HG03175 (cell line): ENCODE measurements at regions not wholly inside any gene's neighbourhood (a gene's known extent, or its start where the extent isn't known, plus 50 kb on each side); places are given as distances from the start of the nearest gene placed in this dataset.
A peak's percentile ranks its signal among the peaks of the same experiment; 100 is the strongest.

Source experiments
- ATAC-seq: cut with Tn5 transposase; IDR thresholded peaks from one replicate; pipeline ENCODE4 v1.9.1; 2021; ENCODE audit warnings: mild to moderate bottlenecking, moderate library complexity; ENCODE audit not compliant: unreplicated experiment

GRCh38 chr7:113486548-113486947, 368.2 kb upstream of the SMIM30 start:
- no peak for ATAC-seq

DNA sequence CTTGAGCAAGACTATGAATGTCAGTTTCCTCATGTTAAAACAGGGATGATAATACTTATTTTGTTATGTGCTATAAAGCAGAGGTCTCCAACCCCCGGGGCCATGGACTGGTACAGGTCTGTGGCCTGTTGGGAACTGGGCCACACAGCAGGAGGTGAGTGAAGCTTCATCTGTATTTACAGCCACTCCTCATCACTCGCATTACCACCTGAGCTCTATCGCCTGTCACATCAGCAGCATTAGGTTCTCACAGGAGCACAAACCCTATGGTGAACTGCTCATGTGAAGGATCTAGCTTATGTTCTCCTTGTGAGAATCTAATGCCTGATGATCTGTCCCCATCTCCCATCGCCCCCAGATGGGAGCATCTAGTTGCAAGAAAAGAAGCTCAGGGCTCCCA, 365.3 kb upstream of the SMIM30 start:
- no peak for ATAC-seq

GRCh38 chr7:113480537-113480936, 362.2 kb upstream of the SMIM30 start:
- no peak for ATAC-seq

DNA sequence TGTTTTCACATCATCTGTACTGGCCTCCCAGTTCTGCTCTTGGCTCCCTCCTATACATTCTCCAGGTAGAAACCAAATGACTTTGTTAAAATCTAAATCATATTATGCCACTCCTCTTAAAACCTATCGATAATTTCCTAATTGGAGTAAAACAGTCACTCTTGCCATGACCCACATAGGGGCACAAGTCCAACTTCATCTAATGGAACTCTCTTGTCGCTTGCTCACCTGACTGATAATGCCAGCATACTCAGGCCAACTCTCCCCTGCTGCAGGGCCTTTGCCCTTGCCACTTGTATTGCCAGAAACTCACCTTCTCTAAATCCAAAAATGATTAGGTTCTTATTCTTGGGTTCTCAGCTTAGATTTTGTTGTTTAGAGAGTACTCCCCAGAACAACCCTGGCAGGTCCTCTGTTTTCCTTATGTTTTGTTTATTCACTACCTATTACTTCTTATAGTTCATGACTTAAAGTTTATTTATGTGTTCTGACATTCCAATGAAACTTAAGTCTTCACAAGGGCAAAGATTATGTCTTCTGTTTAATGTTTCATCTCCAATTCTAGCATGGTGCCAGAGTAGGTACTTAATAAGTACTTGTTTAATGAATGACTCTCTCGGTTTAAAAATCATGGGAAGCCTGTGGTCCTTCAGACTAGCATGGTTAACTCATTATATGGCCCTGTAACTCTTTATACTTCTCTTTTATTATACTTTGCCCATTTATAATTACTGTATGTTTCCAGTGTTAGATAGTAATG, 345.9 kb upstream of the SMIM30 start:
- no peak for ATAC-seq

DNA sequence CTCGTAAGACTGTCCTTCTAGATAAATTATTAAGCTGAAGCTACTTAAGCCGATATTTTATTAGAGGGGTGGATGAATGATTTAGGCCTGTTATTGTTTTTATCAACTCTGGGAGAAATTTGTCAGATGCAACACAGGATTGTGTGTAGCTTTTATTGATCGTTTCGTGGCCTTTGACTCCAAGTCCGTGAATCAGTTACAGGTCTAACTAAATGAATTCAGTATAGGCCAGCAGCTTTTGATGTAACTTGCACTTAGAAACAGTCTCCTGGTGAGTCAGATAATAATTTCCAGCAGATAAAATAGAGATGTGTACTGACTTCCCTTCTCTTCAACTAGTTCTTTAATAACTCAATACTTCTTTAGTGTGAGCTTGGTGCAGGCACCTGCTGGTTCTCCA, 341.7 kb upstream of the SMIM30 start:
- ATAC-seq = no peak

DNA sequence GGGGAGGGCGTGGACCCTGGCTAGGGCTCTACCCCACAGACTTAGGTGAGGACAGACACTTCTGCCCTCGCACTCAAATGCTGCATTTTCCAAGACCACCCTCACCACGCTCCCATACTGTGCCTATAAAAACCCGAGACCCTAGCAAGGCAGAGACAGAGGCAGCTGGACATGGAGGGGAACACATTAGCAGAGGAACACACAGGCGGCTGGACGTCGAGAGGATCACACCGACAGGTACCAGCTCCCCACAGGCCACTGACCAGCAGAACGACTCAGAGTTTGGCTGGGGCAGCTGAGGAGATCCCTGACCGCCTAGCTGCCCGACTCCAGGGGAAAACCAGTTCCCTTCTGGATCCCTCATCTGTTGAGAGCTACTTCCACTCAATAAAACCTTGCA, 338.2 kb upstream of the SMIM30 start:
- ATAC-seq = no peak

DNA sequence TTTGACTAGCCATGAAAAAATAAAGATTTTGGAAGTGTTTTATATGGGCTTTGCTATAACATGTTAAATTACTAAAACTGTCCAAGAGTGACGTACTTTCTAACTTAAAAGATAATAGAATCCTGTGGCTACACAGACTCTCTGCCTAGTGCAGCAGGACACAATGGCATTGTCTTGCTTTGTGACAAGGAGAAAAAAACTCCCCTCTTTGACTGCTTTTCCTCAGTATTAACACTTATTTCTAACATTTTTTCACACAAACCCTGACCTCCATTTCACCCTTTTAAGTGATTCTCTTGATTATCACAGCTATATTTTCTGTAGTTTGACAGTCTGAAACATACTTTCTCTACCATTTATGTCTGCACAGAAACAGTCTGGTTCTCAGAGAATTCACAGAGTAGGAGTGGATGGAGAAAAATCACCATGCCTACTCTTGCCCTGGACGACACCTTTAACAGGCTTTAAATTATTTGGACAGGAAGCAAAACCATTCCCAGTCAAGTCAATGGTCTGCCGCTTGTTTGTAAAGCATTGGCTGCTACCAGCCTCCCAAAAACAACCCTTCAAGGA, 336.3 kb upstream of the SMIM30 start:
- no peak for ATAC-seq

DNA sequence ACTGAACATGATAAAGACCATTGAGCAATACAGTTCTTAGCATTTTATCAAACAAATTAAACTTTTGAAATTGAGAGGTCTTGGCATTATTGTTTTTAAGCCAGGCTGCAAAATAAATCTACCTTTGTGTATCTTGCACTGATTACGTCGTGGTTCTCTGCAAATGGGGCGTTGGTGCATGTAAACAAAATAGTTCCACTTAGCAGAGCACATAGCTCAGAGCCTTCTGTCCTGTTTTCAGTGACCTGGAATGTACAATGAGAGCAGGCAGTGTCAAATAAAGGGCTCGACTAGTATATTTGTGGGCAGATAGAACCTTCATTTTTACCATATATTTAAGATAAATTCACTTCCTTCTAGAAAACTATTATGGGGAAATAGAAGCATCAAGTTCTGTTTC, 333.9 kb upstream of the SMIM30 start:
- ATAC-seq = no peak

GRCh38 chr7:113446791-113447190, 328.4 kb upstream of the SMIM30 start:
- ATAC-seq = no peak

DNA sequence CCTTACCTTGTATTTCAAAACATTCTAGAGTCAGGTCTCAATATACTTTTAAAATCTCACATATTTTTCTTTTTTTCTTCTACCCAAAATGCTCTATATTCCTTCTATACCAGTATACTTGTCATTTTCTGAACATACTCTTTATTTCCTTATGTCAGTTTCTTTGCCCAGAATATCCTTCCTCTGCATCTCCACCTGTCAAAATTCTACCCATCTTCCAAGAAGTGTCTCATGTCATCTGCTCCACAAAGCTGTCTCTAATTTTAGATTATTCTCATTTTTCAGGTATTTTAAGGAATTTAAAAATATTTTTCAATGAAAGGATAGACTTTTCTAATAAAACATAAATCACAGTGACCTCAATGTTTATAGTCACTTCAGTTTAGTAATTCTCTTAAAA, 328.0 kb upstream of the SMIM30 start:
- no peak for ATAC-seq

- no peak for ATAC-seq
Observed at GRCh38 chr7:113444261-113444660, 325.9 kb upstream of the SMIM30 start.

DNA sequence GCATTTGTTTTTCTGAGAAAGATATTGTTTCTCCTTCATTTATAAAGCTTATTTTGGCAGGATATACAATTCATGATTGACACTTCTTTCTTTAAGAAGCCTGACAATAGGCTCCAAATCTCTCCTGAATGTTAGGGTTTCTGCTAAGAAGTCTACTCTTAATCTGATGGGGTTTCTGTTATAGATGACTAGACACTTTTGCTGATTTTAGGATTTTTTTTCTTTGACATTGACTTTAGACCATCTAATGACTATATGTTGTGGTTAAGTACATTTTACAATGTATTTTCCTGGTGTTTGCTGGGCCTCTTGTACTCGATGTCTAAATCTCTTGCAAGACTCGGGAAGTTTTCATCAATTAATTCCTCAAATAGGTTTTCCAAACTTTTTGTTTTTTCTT, 321.8 kb upstream of the SMIM30 start:
- ATAC-seq = no peak

GRCh38 chr7:113431406-113431805, 313.1 kb upstream of the SMIM30 start:
- ATAC-seq = no peak

- ATAC-seq = no peak
Observed at GRCh38 chr7:113424185-113424817, 305.9 kb upstream of the SMIM30 start.

GRCh38 chr7:113421696-113422330, 303.5 kb upstream of the SMIM30 start:
- ATAC-seq = peak; percentile 100

GRCh38 chr7:113414401-113415035, 296.2 kb upstream of the SMIM30 start:
- no peak for ATAC-seq

DNA sequence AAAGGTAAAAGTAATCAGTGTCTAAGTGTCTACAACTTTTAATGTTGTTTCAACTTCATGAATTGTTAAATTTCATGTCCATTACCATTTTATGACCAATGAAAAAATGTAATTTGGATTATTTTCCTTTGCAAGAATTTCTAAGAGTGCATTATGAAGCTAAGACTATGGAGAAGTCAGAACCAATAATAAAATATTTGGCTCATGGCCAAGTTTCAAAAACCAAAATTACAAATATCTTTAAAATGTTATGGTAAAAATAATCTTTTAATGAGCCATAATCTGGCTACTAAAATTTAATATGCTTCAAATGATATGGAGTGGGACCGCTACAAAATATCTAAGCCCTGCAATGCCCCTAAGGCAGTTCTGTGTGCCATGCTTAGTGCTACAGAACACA, 294.1 kb upstream of the SMIM30 start:
- no peak for ATAC-seq

- no peak for ATAC-seq
Observed at GRCh38 chr7:113410796-113411195, 292.4 kb upstream of the SMIM30 start.

- ATAC-seq = no peak
Observed at GRCh38 chr7:113408999-113409398, 290.6 kb upstream of the SMIM30 start.

DNA sequence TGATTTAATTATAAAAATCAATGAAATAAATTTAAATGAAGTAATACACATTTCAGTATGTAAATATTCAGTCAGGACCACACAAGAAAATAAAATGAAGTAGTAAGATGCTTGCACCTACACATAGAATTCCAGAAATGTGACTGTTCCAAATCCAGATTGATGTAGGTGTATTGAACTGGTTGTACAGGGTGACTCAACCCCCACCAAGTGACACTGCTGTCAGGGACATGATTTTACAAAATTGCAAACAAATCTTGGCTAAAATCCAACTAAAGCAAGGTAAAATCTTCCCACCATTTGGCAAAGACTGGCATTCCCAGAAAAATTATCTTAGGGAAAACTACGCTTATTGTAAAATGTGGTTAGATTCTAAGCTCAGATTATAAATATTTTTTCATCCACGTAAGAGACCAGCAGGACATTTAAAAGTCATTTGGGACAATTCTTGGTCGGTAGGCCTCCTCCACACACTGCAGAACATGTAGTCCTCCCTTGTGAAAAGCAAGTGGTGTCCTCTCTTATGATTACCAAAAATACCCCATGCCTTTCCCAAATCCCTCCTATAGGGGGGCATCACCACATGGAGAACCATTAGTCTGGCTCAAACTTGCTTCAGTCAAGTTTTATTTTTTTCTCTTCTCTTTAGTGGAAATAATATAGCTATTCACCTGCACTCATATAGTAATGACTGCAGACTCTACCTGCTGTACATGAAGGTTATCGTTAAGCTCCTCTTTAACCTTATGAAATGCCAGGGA, 287.1 kb upstream of the SMIM30 start:
- no peak for ATAC-seq

- no peak for ATAC-seq
Observed at GRCh38 chr7:113404245-113404644, 285.9 kb upstream of the SMIM30 start.
